SU-DHL-6 (cell line): ENCODE measurements at regions not wholly inside any gene's neighbourhood (a gene's known extent, or its start where the extent isn't known, plus 50 kb on each side); places are given as distances from the start of the nearest gene placed in this dataset.

Experiments used
- EZH2phosphoT487 ChIP-seq: fragments of 200-600 bp; sonication (generic), shearing (Covaris generic); conservative IDR thresholded peaks from 2 replicates; pipeline ENCODE4 v1.6.1; 2018; ENCODE audit warnings: mild to moderate bottlenecking, antibody characterized with exemption, low read length, moderate library complexity, mixed read lengths
- TF ChIP-seq, protein P1 (sequence below): fragments of 200-600 bp; sonication (generic); IDR thresholded peaks from one replicate; pipeline ENCODE4 v1.5.1; 2017; ENCODE audit warnings: antibody characterized with exemption, mild to moderate bottlenecking, low read length, moderate library complexity; ENCODE audit not compliant: insufficient read depth, poor library complexity, severe bottlenecking

DNA sequence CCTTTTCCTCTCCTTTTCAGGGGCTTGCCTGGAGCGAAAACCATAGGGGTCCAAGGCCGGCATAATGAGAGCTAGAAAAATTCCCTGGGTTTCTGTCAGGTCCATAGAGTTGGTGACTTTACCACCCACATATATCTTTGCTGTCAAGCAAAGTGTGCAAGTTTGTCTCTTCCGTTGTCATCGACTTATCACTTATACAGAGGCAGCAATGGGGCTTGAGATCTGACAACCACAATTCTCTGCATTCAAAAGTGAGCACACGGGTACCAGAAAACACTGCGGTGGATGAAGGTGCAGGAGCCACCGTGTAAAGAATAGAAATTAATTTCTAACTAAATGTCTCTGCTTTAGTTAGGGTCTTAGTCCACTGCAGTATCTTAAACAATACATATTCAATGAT is 162.3 kb downstream of the DAD1 start:
- TF ChIP-seq, protein P1, sequence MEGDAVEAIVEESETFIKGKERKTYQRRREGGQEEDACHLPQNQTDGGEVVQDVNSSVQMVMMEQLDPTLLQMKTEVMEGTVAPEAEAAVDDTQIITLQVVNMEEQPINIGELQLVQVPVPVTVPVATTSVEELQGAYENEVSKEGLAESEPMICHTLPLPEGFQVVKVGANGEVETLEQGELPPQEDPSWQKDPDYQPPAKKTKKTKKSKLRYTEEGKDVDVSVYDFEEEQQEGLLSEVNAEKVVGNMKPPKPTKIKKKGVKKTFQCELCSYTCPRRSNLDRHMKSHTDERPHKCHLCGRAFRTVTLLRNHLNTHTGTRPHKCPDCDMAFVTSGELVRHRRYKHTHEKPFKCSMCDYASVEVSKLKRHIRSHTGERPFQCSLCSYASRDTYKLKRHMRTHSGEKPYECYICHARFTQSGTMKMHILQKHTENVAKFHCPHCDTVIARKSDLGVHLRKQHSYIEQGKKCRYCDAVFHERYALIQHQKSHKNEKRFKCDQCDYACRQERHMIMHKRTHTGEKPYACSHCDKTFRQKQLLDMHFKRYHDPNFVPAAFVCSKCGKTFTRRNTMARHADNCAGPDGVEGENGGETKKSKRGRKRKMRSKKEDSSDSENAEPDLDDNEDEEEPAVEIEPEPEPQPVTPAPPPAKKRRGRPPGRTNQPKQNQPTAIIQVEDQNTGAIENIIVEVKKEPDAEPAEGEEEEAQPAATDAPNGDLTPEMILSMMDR: no peak
- no peak for TF ChIP-seq EZH2phosphoT487
